GM18858 (cell line): ENCODE measurements at regions not wholly inside any gene's neighbourhood (a gene's known extent, or its start where the extent isn't known, plus 50 kb on each side); places are given as distances from the start of the nearest gene placed in this dataset.
"Not testable (repeated sequence)": the region's sequence is repeated elsewhere in the genome, so short reads cannot be mapped to it uniquely, and the experiment has no call there.

ENCODE experiments used
- ATAC-seq: cut with Tn5 transposase; IDR thresholded peaks from one replicate; pipeline ENCODE4 v1.9.1; 2021; ENCODE audit not compliant: unreplicated experiment

- no peak for ATAC-seq
Measured at GRCh38 chr11:25159341-25159740, 662.5 kb downstream of the LUZP2 start.

- ATAC-seq = no peak
Measured at GRCh38 chr11:25163421-25163820, 666.6 kb downstream of the LUZP2 start.

GRCh38 chr11:25180187-25180586 is 683.3 kb downstream of the LUZP2 start:
- no peak for ATAC-seq

- no peak for ATAC-seq
Measured at GRCh38 chr11:25183411-25183810, 686.6 kb downstream of the LUZP2 start.

GRCh38 chr11:25197515-25197914 is 700.7 kb downstream of the LUZP2 start:
- ATAC-seq = no peak

DNA sequence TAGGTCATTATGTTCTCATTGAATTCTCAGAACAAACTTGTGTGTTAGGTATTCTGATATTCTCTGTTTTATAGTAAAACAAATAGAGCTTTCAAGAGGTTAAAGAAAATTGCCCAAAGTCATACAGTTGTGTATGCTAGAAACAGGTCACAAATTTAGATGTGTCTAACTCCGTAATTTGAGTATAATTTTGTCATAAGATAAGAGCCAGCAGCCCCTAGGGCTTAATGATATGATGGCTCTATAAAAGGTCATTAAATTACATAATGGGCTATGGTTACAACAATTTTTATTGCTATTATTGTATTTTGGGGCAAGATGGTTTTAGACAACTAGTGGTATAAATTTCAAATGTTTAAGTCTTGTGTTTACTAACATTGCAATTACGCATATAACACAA is 701.9 kb downstream of the LUZP2 start:
- no peak for ATAC-seq

GRCh38 chr11:25200925-25201324 is 704.1 kb downstream of the LUZP2 start:
- ATAC-seq = no peak

DNA sequence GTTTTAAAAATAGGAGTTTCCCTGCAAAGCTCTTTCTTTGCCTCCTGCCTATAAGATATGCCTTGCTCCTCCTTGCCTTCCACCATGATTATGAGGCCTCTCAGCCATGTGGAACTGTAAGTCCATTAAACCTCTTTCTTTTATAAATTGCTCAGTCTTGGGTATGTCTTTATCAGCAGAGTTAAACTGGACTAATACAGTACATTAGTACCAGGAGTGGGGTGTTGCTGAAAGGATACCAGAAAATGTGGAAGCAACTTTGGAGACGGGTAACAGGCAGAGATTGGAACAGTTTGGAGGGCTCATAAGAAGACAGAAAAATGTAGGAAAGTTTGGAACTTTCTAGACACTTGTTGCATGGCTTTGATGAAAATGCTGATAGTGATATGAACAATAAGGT is 709.9 kb downstream of the LUZP2 start:
- no peak for ATAC-seq

DNA sequence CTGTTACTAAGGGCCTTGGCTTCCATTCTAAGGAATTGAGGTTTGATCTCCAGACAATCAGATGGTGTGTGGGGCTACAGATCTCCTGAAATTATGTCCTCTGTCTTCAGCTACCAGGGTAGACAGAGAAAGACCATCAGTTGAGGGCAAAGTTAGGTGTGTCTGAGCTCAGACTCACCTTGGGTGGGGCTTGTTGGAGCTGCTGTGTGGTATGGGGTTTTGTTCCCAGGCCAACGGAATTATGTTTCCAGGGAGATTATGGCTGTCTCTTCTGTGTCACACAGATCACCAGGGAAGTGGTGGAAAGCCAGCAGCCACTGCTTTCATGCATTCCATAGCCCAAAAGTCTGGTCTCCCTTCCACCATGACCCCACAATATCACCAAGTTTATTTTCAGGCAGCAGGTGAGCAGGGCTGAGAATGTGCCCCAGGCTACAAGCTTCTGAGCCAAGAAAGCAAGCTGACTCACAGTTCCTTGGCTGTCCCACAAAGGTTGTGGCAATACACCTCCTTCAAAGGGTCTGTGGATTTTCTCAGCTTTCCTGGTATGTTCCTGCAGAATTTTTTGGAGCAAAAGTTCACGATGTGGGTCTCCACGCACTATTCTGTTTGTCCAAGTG is 714.9 kb downstream of the LUZP2 start:
- ATAC-seq = no peak

DNA sequence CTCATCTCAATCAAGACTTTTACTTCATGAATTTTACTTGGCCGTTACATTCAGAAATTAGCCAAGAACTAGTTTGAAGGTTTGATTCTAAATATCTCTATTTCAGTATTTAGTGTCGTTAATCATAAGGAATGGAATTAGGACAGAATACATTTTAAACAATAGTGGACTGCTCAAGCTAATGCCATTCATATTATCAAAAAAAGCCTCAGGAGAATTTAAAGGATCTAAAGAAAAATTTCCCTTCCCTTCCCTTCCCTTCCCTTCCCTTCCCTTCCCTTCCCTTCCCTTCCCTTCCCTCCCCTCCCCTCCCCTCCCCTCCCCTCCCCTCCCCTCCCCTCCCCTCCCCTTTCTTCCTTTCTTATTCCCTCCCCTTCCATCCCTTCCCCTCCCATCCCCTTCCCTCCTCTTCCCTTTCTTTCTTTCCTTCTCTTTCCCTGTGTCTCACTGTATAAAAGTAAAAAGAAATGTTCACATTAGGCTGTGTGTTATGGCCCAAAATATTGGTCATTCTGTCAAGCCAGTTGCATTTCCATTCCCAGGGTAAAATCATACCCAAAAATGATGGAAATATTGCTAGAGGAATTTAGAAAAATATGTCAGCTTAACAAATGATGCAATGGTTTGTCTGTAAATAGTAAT is 717.8 kb downstream of the LUZP2 start:
- no peak for ATAC-seq

- no peak for ATAC-seq
Measured at GRCh38 chr11:25218036-25218435, 721.2 kb downstream of the LUZP2 start.

DNA sequence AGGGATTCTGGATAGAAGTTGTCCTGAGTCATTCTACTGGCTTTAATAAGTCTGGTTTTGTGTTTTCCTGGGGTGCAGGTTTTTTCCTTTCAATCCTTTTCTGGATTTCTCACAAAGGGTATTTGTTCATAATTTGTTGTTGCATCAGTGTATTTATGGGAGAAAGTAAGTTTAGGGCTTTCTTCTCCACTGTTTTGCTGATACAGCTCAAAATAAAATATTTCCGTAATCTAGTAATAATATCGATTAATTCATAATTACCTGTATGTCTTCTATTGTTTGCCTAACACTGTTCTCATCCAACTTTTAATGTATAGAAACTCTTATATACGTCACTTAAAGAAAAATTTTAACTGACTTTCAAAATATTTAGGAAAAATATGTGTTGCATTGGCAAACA is 728.2 kb downstream of the LUZP2 start:
- ATAC-seq = no peak

- no peak for ATAC-seq
Measured at GRCh38 chr11:25242928-25243327, 746.1 kb downstream of the LUZP2 start.

- no peak for ATAC-seq
Measured at GRCh38 chr11:25244126-25244525, 747.3 kb downstream of the LUZP2 start.

- no peak for ATAC-seq
Measured at GRCh38 chr11:25247336-25247735, 750.5 kb downstream of the LUZP2 start.

GRCh38 chr11:25252854-25253253 is 756.0 kb downstream of the LUZP2 start:
- ATAC-seq = no peak

- ATAC-seq = not testable (repeated sequence)
Measured at GRCh38 chr11:25263861-25264260, 767.0 kb downstream of the LUZP2 start.

- ATAC-seq = no peak
Measured at GRCh38 chr11:25271301-25271700, 774.4 kb downstream of the LUZP2 start.

- ATAC-seq = no peak
Measured at GRCh38 chr11:25272214-25272613, 775.4 kb downstream of the LUZP2 start.

- not testable (repeated sequence) for ATAC-seq
Measured at GRCh38 chr11:25280821-25281220, 784.0 kb downstream of the LUZP2 start.

DNA sequence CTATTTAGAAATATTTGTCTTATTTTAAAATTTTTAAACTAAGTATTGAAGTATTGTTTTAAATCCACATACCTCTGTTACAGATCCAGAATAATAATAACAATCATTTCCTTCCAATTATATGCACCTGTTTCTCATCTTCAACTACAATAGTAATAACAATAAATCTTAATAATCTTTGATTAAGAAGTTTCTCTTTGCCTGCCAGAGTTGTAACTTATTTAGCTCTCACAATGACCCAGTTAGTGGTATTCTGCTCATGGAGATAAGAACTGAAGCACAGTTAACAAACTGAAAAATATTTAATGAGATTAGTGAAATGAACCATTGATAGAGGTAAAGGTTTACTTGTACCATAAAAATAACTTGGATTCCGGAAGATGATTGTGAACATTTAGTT is 796.3 kb downstream of the LUZP2 start:
- ATAC-seq = no peak

DNA sequence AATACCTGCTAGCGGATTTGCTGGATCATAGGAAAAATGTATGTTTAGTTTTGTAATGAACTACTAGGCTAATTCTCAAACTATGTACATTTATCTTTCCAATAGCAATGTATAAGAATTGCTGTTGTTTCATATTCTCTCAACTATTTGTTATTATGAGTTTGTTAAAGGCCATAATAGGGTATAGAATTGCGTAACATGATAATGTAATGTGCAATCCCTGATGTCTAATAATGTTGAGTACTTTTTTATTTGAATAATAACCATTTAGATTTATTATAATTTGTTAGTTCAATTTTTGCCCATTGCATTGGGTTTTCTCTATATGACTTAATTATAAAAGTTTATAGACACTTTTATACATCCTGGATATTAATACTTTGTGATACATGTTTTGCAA is 801.6 kb downstream of the LUZP2 start:
- ATAC-seq = no peak

DNA sequence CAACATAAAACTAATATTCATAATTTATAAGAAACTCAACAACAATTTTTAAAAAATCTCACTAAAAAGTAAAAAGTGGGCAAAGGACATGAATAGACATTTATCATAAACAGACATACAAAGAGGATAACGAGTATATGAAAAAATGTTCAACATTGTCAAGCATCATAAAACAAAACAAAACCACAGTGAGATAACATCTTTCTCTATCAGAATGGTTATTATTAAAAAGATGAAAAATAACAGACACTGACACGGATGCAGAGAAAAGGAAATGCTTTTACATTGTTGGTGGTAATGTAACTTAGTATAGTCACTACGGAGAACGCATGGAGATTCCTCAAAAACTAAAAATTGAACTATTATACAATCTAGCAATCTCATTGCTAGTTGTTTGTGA is 813.0 kb downstream of the LUZP2 start:
- ATAC-seq = no peak
